A549 (cell line): ENCODE measurements at regions not wholly inside any gene's neighbourhood (a gene's known extent, or its start where the extent isn't known, plus 50 kb on each side); places are given as distances from the start of the nearest gene placed in this dataset.

Source experiments
- ATAC-seq, 2 experiments: fragments of 200-7000 bp in 1 of 2; fragments of >200 bp in 1 of 2; cut with Nextera tagmentation in 1 of 2; cut with Tn5 transposase in 1 of 2; 3 replicates each; pipeline versions ENCODE4 v1.8.0 to v1.9.1; 2018 to 2020; ENCODE audit warnings: mild to moderate bottlenecking in 1 of 2, moderate library complexity in 1 of 2
- CTCF ChIA-PET: fragments of 300-600 bp; sonication (Branson Sonifier 250); formaldehyde crosslinking; extraction: SDS; loops from one replicate; lab custom pipeline; 2021; ENCODE audit warnings: antibody characterized with exemption, inconsistent platforms; lab: Yijun Ruan, JAX
- POLR2A ChIA-PET: fragments of 350-600 bp; formaldehyde crosslinking; extraction: SDS; loops from one replicate; lab custom pipeline; 2021; ENCODE audit warnings: antibody characterized with exemption, inconsistent platforms; lab: Yijun Ruan, JAX
- DNase-seq, 2 experiments: peaks; one replicate each; pipeline versions ENCODE4 v3.0.0 to v3.0.0-alpha.2; 2011 to 2016; ENCODE audit warnings: low read depth in 1 of 2, low spot score in 1 of 2
- FAIRE-seq: peaks from 2 replicates; lab custom pipeline; 2011; peaks lifted over from hg19 to GRCh38; lab: Jason Lieb, UNC
- H3K27ac ChIP-seq, 2 experiments: fragments of >200 bp; sonication (Bioruptor Twin); formaldehyde crosslinking; 3 replicates each; pipeline ENCODE4 v1.5.1; 2016 to 2017
- H3K4me1 ChIP-seq: fragments of >200 bp; sonication (Bioruptor Twin); formaldehyde crosslinking; 3 replicates; pipeline ENCODE4 v1.6.1; 2016
- H3K4me2 ChIP-seq: fragments of >200 bp; sonication (Bioruptor Twin); formaldehyde crosslinking; 3 replicates; pipeline ENCODE4 v1.6.1; 2016
- H3K4me3 ChIP-seq: fragments of >200 bp; sonication (Bioruptor Twin); formaldehyde crosslinking; 3 replicates; pipeline ENCODE4 v1.5.1; 2016
- H3K9me3 ChIP-seq: fragments of >200 bp; sonication (Bioruptor Twin); formaldehyde crosslinking; 3 replicates; pipeline ENCODE4 v1.6.1; 2016
- ATOH8 ChIP-seq: fragments of 250-450 bp; sonication (Bioruptor Pico); IDR thresholded peaks from 2 replicates; pipeline ENCODE4 v1.5.0; 2020; ENCODE audit warnings: low read depth, mild to moderate bottlenecking, moderate library complexity
- BCL3 ChIP-seq: fragments of >200 bp; sonication (Bioruptor Twin); formaldehyde crosslinking; IDR thresholded peaks from 3 replicates; pipeline ENCODE4 v1.6.1; 2016
- CBX8 ChIP-seq: fragments of 200-600 bp; sonication (generic); IDR thresholded peaks from 2 replicates; pipeline ENCODE4 v1.6.1; 2016
- CHD4 ChIP-seq: fragments of 200-600 bp; sonication (generic); IDR thresholded peaks from 2 replicates; pipeline ENCODE4 v1.6.1; 2016; ENCODE audit warnings: antibody characterized with exemption, mild to moderate bottlenecking, borderline replicate concordance
- CTCF ChIP-seq: fragments of >200 bp; sonication (Bioruptor Twin); formaldehyde crosslinking; IDR thresholded peaks from 3 replicates; pipeline ENCODE4 v1.5.1; 2016
- EHMT2 ChIP-seq: fragments of 200-600 bp; sonication (generic); IDR thresholded peaks from 2 replicates; pipeline ENCODE4 v1.6.1; 2016; ENCODE audit warnings: antibody characterized with exemption, low read depth, mild to moderate bottlenecking, moderate library complexity
- ELK1 ChIP-seq: fragments of 150-350 bp; IDR thresholded peaks from 2 replicates; pipeline ENCODE4 v1.6.1; 2014; ENCODE audit warnings: low read depth, mild to moderate bottlenecking, low read length
- FOSB ChIP-seq: fragments of 250-450 bp; sonication (Bioruptor Pico); IDR thresholded peaks from 2 replicates; pipeline ENCODE4 v1.5.0; 2020; ENCODE audit warnings: mild to moderate bottlenecking, moderate library complexity
- FOSL2 ChIP-seq, 2 experiments: fragments of 450-650 bp in 1 of 2; fragments of >200 bp in 1 of 2; sonication (Bioruptor Twin) in 1 of 2; formaldehyde crosslinking; IDR thresholded peaks; 2 replicates each; pipeline versions ENCODE4 v1.5.0 to v1.6.1; 2016 to 2020; ENCODE audit warnings: mild to moderate bottlenecking in 1 of 2, moderate library complexity in 1 of 2
- FOXS1 ChIP-seq: fragments of 250-450 bp; sonication (Bioruptor Pico); IDR thresholded peaks from 2 replicates; pipeline ENCODE4 v1.5.0; 2020; ENCODE audit warnings: mild to moderate bottlenecking, moderate library complexity
- HOXB13 ChIP-seq: fragments of 250-450 bp; sonication (Bioruptor Pico); IDR thresholded peaks from 2 replicates; pipeline ENCODE4 v1.5.0; 2020; ENCODE audit warnings: low read depth, mild to moderate bottlenecking, moderate library complexity
- JUNB ChIP-seq: fragments of >200 bp; sonication (Bioruptor Twin); formaldehyde crosslinking; IDR thresholded peaks from 2 replicates; pipeline ENCODE4 v1.6.1; 2016
- MAZ ChIP-seq: fragments of 150-350 bp; IDR thresholded peaks from 2 replicates; pipeline ENCODE4 v1.6.1; 2014; ENCODE audit warnings: antibody characterized with exemption, low read depth, low read length, borderline replicate concordance
- MYC ChIP-seq: IDR thresholded peaks from 2 replicates; pipeline ENCODE4 v1.6.1; 2012; ENCODE audit warnings: mild to moderate bottlenecking, inconsistent platforms, low read length, improper control_type of control experiment, borderline replicate concordance
- PHF8 ChIP-seq: fragments of 200-600 bp; sonication (generic); IDR thresholded peaks from 2 replicates; pipeline ENCODE4 v1.6.1; 2016; ENCODE audit warnings: low read depth, mild to moderate bottlenecking, antibody characterized with exemption, moderate library complexity, borderline replicate concordance
- POLR2A ChIP-seq: IDR thresholded peaks from 2 replicates; pipeline ENCODE4 v1.6.1; 2012; ENCODE audit warnings: mild to moderate bottlenecking, low read length
- REST ChIP-seq: fragments of 200-600 bp; sonication (generic); IDR thresholded peaks from 2 replicates; pipeline ENCODE4 v1.6.1; 2016; ENCODE audit warnings: antibody characterized with exemption, mild to moderate bottlenecking, moderate library complexity
- ZC3H11A ChIP-seq: fragments of 450-650 bp; IDR thresholded peaks from 2 replicates; pipeline ENCODE4 v1.6.1; 2014; ENCODE audit warnings: antibody characterized with exemption, mild to moderate bottlenecking
- ZSCAN20 ChIP-seq: fragments of 250-450 bp; sonication (Bioruptor Pico); IDR thresholded peaks from 2 replicates; pipeline ENCODE4 v1.8.0; 2022; ENCODE audit warnings: mild to moderate bottlenecking, moderate library complexity
- WGBS: methylation state at CpG from one replicate; pipeline ENCODE4 v1.1.6; 2017; ENCODE audit errors: missing lambda C conversion rate; 5-methylcytosine and 5-hydroxymethylcytosine counted together

GRCh38 chr5:26828294-26828693 is 210.1 kb downstream of the CDH9 start:
- TF ChIP-seq ZC3H11A, result peak; percentile 85
- no peak for TF ChIP-seq BCL3
- TF ChIP-seq, all 56 proteins: peak for 1
- Histone ChIP-seq H3K9me3 (no peaks in the 10 kb centered on the region), H3K4me3 (no peak overlapping the region), H3K4me2 (no peak overlapping the region), H3K4me1 (no peaks in the 10 kb centered on the region), H3K27ac (no peak overlapping the region)
- ChIA-PET POLR2A (no interaction called here), CTCF (no interaction called here)
- DNase-seq, result no peak
- WGBS, result 37% methylated on average over 1 of the region's 1 CpG
- ATAC-seq, result no peak
- no peak for FAIRE-seq

- Histone ChIP-seq H3K27ac (no peak overlapping the region), H3K4me2 (no peak overlapping the region), H3K4me3 (no peak overlapping the region), H3K4me1 (no peaks in the 10 kb centered on the region), H3K9me3 (0 out of 3 replicates have a peak, but pooled peaks cover 5% of the 10 kb centered on the region)
- DNase-seq, result no peak
- POLR2A ChIA-PET, result no interaction called here
- TF ChIP-seq EHMT2 (no peak), HOXB13 (CRISPR knock-in tag) (no peak), FOXS1 (CRISPR knock-in tag) (no peak), CBX8 (no peak), ZSCAN20 (CRISPR knock-in tag) (no peak), CHD4 (no peak), ELK1 (no peak), ATOH8 (no peak), REST (no peak), POLR2A (no peak), CTCF (no peak), PHF8 (no peak), MAZ (no peak), MYC (no peak), FOSB (CRISPR knock-in tag) (no peak), FOSL2 (IDR thresholded peaks at IDR 0.05) (no peak), FOSL2 (CRISPR knock-in tag; IDR thresholded peaks at IDR 0.05) (no peak), JUNB (no peak)
- 85% methylated on average over 3 of the region's 7 CpGs for WGBS
- CTCF ChIA-PET, result interaction anchor here (0.8 to 1.2 kb wide), 2 partner anchors 34 to 121 kb away, joined by 3 read pairs; no protein-coding TSS in a partner anchor
- ATAC-seq, result no peak
- no peak for FAIRE-seq
Observed at GRCh38 chr5:26813235-26813634, 225.2 kb downstream of the CDH9 start.
